ENCODE measurements at regions not wholly inside any gene's neighbourhood (a gene's known extent, or its start where the extent isn't known, plus 50 kb on each side); places are given as distances from the start of the nearest gene placed in this dataset.

DNA sequence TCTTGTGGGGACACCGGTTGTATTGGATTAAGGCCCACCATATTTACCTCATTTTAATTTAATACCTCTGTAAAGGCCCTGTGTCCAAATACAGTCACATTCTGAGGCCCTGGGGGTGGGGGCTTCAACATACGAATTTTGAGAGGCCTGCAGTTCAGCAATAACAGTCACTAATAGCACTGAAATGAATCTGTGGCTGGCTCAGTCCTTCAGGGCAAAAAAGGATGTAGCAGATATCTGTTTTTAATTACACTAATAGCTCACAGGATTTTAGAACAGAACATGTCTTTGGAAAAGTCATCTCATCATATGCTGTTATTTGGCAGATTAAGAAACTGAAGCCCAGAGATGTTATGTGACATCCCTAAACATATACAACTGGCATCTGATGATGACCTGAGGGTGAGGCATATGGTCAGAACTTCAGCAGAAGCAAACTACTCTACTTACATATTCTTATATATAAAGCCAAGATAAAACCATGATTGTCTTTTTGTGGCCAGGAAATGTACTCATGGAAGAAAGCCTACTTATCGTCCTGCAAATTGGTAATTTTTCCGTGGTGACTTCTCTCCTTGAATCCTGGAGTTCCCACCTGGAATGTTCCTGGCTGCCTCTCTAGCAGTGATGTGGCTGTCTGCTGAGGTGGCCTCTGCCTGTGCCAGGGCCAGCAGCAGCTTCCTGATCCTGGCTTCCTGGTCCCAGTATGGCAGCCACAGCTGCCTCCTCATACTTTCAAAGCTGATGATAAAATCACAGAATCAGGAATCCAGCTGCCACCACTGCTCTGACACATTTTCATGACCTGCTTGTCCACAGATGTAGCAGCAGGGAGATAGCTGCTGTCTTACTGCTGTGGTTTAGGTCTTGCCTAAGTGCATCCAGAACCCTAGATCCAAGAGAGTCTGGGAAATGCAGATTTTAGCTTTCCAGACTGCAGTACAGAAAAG is 72.1 kb upstream of the ANKRD55 start:
- no peak for TF ChIP-seq SIN3A (IDR thresholded peaks at IDR 0.05; ENCODE audit: borderline replicate concordance, insufficient read depth, low read length)

DNA sequence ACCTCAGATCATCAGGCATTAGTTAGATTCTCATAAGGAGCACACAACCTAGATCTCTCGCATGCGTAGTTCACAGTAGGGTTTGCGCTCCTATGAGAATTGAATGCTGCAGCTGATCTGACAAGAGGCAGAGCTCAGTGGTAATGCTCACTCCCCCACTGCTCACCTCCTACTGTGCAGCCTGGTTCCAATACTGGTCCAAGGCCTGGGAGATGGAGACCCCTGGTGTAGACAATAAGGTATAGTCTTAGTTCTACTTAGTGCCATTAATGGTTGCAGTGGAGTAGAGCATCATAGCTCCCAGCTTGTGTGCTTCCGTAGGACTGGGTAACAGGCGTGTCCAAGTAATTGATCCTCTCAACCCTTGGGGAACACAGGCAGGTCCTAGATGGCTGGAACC is 70.4 kb upstream of the ANKRD55 start:
- TF ChIP-seq, protein P1, sequence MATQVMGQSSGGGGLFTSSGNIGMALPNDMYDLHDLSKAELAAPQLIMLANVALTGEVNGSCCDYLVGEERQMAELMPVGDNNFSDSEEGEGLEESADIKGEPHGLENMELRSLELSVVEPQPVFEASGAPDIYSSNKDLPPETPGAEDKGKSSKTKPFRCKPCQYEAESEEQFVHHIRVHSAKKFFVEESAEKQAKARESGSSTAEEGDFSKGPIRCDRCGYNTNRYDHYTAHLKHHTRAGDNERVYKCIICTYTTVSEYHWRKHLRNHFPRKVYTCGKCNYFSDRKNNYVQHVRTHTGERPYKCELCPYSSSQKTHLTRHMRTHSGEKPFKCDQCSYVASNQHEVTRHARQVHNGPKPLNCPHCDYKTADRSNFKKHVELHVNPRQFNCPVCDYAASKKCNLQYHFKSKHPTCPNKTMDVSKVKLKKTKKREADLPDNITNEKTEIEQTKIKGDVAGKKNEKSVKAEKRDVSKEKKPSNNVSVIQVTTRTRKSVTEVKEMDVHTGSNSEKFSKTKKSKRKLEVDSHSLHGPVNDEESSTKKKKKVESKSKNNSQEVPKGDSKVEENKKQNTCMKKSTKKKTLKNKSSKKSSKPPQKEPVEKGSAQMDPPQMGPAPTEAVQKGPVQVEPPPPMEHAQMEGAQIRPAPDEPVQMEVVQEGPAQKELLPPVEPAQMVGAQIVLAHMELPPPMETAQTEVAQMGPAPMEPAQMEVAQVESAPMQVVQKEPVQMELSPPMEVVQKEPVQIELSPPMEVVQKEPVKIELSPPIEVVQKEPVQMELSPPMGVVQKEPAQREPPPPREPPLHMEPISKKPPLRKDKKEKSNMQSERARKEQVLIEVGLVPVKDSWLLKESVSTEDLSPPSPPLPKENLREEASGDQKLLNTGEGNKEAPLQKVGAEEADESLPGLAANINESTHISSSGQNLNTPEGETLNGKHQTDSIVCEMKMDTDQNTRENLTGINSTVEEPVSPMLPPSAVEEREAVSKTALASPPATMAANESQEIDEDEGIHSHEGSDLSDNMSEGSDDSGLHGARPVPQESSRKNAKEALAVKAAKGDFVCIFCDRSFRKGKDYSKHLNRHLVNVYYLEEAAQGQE (IDR thresholded peaks at IDR 0.05; ENCODE audit: insufficient read depth in 1 of 2, low read depth in 2 of 2, low read length in 2 of 2) = no peak
- no peak for TF ChIP-seq FOXP2 (optimal IDR thresholded peaks at IDR 0.05; ENCODE audit: borderline replicate concordance, extremely low read depth, extremely low read length, insufficient read depth)
- TF ChIP-seq POLR2AphosphoS5 (IDR thresholded peaks at IDR 0.05; ENCODE audit: low read depth, low read length) = no peak
- TF ChIP-seq SIN3A (IDR thresholded peaks at IDR 0.05; ENCODE audit: borderline replicate concordance, insufficient read depth, low read length) = no peak

DNA sequence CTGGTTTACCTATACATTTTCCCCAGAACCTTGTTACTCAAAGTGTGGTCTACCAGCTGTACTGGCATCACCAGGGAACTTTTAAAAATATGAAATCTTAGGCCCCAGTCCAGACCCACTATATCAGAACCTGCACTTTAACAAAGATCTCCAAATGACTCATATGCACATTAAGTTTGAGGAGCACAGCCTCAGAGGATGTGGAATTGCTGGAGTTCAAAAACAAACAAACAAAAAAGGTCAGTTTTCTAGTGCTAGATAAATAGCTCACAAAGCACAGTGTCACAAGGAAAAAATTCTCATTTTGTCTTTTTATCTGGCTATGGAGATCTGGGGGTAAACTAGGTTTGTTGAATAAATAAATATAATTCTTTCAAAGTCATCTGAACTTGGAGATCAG is 68.9 kb upstream of the ANKRD55 start:
- TF ChIP-seq SIN3A (IDR thresholded peaks at IDR 0.05; ENCODE audit: borderline replicate concordance, insufficient read depth, low read length) (no peak), POLR2AphosphoS5 (IDR thresholded peaks at IDR 0.05; ENCODE audit: low read depth, low read length) (no peak), TAF1 (IDR thresholded peaks at IDR 0.05; ENCODE audit: borderline replicate concordance, insufficient read depth, low read length) (no peak), FOXP2 (optimal IDR thresholded peaks at IDR 0.05; ENCODE audit: borderline replicate concordance, extremely low read depth, extremely low read length, insufficient read depth) (no peak)
- TF ChIP-seq, protein P1 (IDR thresholded peaks at IDR 0.05; ENCODE audit: insufficient read depth in 1 of 2, low read depth in 2 of 2, low read length in 2 of 2) = no peak

DNA sequence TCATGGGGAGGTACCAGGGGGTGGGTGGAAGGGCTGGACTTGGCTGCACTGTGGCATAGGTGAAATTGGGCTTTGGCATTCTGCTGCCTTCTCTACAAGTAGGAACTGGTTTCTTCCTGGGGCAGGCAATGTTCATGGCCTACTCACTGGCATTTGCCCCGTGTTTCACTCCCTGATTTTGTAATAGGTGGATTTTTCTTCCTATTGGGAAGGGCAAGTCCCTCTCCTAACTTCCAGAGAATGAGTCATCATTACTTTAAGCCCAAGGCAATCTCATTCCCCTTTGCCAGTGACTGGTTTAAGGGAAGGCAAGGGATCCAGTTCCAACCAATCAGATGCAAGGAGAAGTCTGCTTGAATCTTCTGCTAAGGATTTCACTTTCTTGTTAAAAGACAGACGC is 67.9 kb upstream of the ANKRD55 start:
- no peak for TF ChIP-seq TAF1 (IDR thresholded peaks at IDR 0.05; ENCODE audit: borderline replicate concordance, insufficient read depth, low read length)
- no peak for TF ChIP-seq FOXP2 (optimal IDR thresholded peaks at IDR 0.05; ENCODE audit: borderline replicate concordance, extremely low read depth, extremely low read length, insufficient read depth)
- TF ChIP-seq POLR2AphosphoS5 (IDR thresholded peaks at IDR 0.05; ENCODE audit: low read depth, low read length) = no peak
- no peak for TF ChIP-seq SIN3A (IDR thresholded peaks at IDR 0.05; ENCODE audit: borderline replicate concordance, insufficient read depth, low read length)
- TF ChIP-seq, protein P1 (IDR thresholded peaks at IDR 0.05; ENCODE audit: insufficient read depth in 1 of 2, low read depth in 2 of 2, low read length in 2 of 2) = no peak

DNA sequence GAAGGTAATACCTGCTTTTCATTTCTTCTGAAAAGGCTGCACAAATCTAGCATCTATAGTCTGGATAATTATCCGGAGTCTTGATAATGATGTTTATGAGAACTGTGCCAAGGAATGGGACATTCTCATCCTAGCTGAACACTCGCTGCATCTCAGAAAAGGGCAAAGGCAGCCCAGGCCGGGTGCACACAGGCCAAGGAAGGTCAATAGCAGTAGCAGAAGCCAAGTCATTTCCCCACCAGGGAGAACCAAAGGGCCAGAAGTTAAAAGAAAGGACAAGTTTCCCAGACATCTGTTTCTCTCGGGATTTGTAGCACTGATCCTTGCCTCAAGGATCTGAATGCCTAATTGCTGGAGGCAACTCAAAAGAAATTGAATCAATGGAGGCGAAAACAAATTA is 66.1 kb upstream of the ANKRD55 start:
- TF ChIP-seq TAF1 (IDR thresholded peaks at IDR 0.05; ENCODE audit: borderline replicate concordance, insufficient read depth, low read length) = no peak
- TF ChIP-seq SIN3A (IDR thresholded peaks at IDR 0.05; ENCODE audit: borderline replicate concordance, insufficient read depth, low read length) = no peak
- no peak for TF ChIP-seq FOXP2 (optimal IDR thresholded peaks at IDR 0.05; ENCODE audit: borderline replicate concordance, extremely low read depth, extremely low read length, insufficient read depth)
- TF ChIP-seq POLR2AphosphoS5 (IDR thresholded peaks at IDR 0.05; ENCODE audit: low read depth, low read length) = no peak
- TF ChIP-seq, protein P1 (IDR thresholded peaks at IDR 0.05; ENCODE audit: insufficient read depth in 1 of 2, low read depth in 2 of 2, low read length in 2 of 2) = no peak

Measured in PFSK-1 (cell line).